ENCODE measurements at regions not wholly inside any gene's neighbourhood (a gene's known extent, or its start where the extent isn't known, plus 50 kb on each side); places are given as distances from the start of the nearest gene placed in this dataset.

DNA sequence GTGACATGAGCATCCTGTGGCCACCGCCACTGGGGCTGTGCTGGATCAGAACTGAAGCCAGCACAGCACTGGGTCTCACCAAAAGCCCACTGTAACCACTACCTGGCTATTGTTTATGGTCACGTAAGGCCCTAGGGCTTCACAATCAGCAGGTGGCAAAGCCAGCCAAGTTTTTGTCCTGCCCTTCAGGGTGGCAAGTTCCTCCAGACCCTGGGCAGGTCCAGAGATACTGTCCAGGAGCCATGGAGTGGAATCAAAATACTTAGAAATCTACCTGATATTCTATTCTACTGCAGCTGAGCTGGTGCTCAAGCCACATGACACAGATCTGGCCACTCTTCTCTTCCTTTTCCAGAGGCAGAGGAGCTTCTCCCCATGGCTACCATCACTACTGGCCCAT is 121.2 kb upstream of the CXXC4 start:
- DNase-seq = no peak
- no peaks in the 10 kb centered on the region for H3K36me3 Mint-ChIP-seq (ENCODE audit: low read depth)
- no peak overlapping the region for H3K27ac Mint-ChIP-seq
- Histone ChIP-seq H3K27ac (ENCODE audit: low read depth in 1 of 2, low read length in 2 of 2) (no peak overlapping the region), H3K4me3 (ENCODE audit: low read length) (no peak overlapping the region), H3K36me3 (ENCODE audit: insufficient read depth, low read length) (no peaks in the 10 kb centered on the region), H3K27me3 (ENCODE audit: control insufficient read depth in 1 of 2, insufficient read depth in 2 of 2, low read length in 2 of 2) (no peaks in the 10 kb centered on the region), H3K9me3 (ENCODE audit: control insufficient read depth in 1 of 2, insufficient read depth in 1 of 2, low read length in 2 of 2) (peaks cover 0 to 4% of the 10 kb centered on the region in 2 experiments), H3K4me1 (ENCODE audit: insufficient read depth, low read length) (no peaks in the 10 kb centered on the region)
- H3K9me3 Mint-ChIP-seq = peaks cover 3% of the 10 kb centered on the region
- no peaks in the 10 kb centered on the region for H3K4me1 Mint-ChIP-seq (ENCODE audit: low read depth)
- no peak for TF ChIP-seq CTCF (IDR thresholded peaks at IDR 0.05)
- H3K27me3 Mint-ChIP-seq = no peaks in the 10 kb centered on the region
- H3K4me3 Mint-ChIP-seq = no peak overlapping the region
- no peak for ATAC-seq (ENCODE audit: poor library complexity)
- ChIA-PET POLR2A (no interaction called here), CTCF (no interaction called here)
- intact Hi-C loops (cut with DNase I, micrococcal nuclease) = no loop called here

DNA sequence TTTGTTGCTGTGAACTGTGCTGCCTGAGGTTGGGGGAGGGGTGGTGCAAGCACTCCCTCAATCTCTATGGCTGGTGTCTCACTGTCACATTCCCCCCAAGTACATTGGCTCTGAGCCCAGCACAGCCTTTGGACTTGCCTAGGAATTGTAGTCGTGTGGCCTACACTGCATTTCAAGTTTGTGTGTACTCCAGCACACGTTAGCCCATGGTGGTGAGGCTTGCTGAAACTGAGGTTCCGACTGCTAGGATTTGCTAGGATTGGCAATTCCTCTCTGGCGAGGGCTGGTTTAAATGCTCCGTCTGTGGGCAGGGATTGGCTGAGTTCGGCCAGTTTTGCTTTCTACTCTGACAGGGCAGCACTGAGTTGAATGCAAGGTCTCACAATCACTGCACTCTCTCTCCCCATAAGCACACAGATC is 121.7 kb upstream of the CXXC4 start:
- intact Hi-C loops (cut with DNase I, micrococcal nuclease) = no loop called here
- ChIA-PET POLR2A (no interaction called here), CTCF (no interaction called here)
- Histone ChIP-seq H3K27me3 (ENCODE audit: control insufficient read depth in 1 of 2, insufficient read depth in 2 of 2, low read length in 2 of 2) (no peaks in the 10 kb centered on the region), H3K4me1 (ENCODE audit: insufficient read depth, low read length) (no peaks in the 10 kb centered on the region), H3K9me3 (ENCODE audit: control insufficient read depth in 1 of 2, insufficient read depth in 1 of 2, low read length in 2 of 2) (peaks cover 0 to 7% of the 10 kb centered on the region in 2 experiments), H3K27ac (ENCODE audit: low read depth in 1 of 2, low read length in 2 of 2) (no peak overlapping the region), H3K36me3 (ENCODE audit: insufficient read depth, low read length) (no peaks in the 10 kb centered on the region), H3K4me3 (ENCODE audit: low read length) (no peak overlapping the region)
- Mint-ChIP-seq H3K4me1 (ENCODE audit: low read depth) (no peaks in the 10 kb centered on the region), H3K9me3 (peaks cover 3% of the 10 kb centered on the region), H3K27me3 (no peaks in the 10 kb centered on the region), H3K27ac (no peak overlapping the region), H3K36me3 (ENCODE audit: low read depth) (no peaks in the 10 kb centered on the region), H3K4me3 (no peak overlapping the region)
- no peak for TF ChIP-seq CTCF (IDR thresholded peaks at IDR 0.05)
- ATAC-seq (ENCODE audit: poor library complexity) (no peak), DNase-seq (no peak)

DNA sequence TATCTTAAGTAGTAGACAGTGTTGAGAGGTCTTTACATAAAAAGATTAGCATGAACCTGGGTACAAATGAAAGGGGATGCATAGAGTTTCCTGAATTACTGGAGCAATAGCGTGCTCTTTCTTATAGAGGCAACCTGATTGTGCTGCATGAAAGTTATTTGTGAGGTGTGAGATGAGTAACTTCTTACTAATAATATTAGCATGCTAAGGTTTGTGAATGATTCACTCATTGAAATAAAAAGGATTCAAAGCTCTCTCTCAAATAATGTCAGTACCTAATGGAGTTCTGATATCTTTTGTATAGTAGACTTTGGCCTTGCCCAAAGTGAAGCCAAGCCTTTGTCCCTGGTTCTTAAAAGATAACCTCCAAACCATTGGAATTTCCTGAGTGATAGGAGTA is 131.0 kb upstream of the CXXC4 start:
- TF ChIP-seq CTCF (IDR thresholded peaks at IDR 0.05) = no peak
- Histone ChIP-seq H3K36me3 (ENCODE audit: insufficient read depth, low read length) (no peaks in the 10 kb centered on the region), H3K27ac (ENCODE audit: low read depth in 1 of 2, low read length in 2 of 2) (no peak overlapping the region), H3K4me3 (ENCODE audit: low read length) (no peak overlapping the region), H3K4me1 (ENCODE audit: insufficient read depth, low read length) (no peaks in the 10 kb centered on the region), H3K9me3 (ENCODE audit: control insufficient read depth in 1 of 2, insufficient read depth in 1 of 2, low read length in 2 of 2) (peaks cover 0 to 3% of the 10 kb centered on the region in 2 experiments), H3K27me3 (ENCODE audit: control insufficient read depth in 1 of 2, insufficient read depth in 2 of 2, low read length in 2 of 2) (no peaks in the 10 kb centered on the region)
- intact Hi-C loops (cut with DNase I, micrococcal nuclease) = no loop called here
- H3K36me3 Mint-ChIP-seq (ENCODE audit: low read depth) = no peaks in the 10 kb centered on the region
- H3K27ac Mint-ChIP-seq = no peak overlapping the region
- ATAC-seq (ENCODE audit: poor library complexity) (no peak), DNase-seq (no peak)
- CTCF ChIA-PET = no interaction called here
- H3K9me3 Mint-ChIP-seq = no peaks in the 10 kb centered on the region
- H3K4me3 Mint-ChIP-seq = no peak overlapping the region
- no peaks in the 10 kb centered on the region for H3K4me1 Mint-ChIP-seq (ENCODE audit: low read depth)
- POLR2A ChIA-PET = no interaction called here
- H3K27me3 Mint-ChIP-seq = no peaks in the 10 kb centered on the region

Data from CD4-positive, alpha-beta T cell (primary cell).